IMR-90 (cell line): ENCODE measurements at regions not wholly inside any gene's neighbourhood (a gene's known extent, or its start where the extent isn't known, plus 50 kb on each side); places are given as distances from the start of the nearest gene placed in this dataset.

Experiments
- ATAC-seq: fragments of 200-7000 bp; cut with Tn5 transposase; 2 replicates; pipeline ENCODE4 v1.9.1; 2020; ENCODE audit warnings: low read depth, mild to moderate bottlenecking, moderate library complexity
- BruUV-seq: library from RNA; stranded (reverse); fragments of 400-500 nt; replicated peaks from 2 replicates; lab custom pipeline; 2021; lab: Mats Ljungman, UMichigan
- CTCF ChIA-PET: fragments of 300-600 bp; formaldehyde crosslinking; extraction: SDS; loops from one replicate; lab custom pipeline; 2021; ENCODE audit warnings: antibody characterized with exemption; lab: Yijun Ruan, JAX
- POLR2A ChIA-PET: fragments of 300-600 bp; sonication (Branson Sonifier 250); formaldehyde crosslinking; loops from one replicate; lab custom pipeline; 2022; ENCODE audit warnings: antibody characterized with exemption; ENCODE audit not compliant: unreplicated experiment; lab: Charles Lee
- DNase-seq: peaks from one replicate; pipeline ENCODE4 v3.0.0; 2013
- H2AFZ ChIP-seq: replicated peaks from 2 replicates; pipeline ENCODE3; 2013; ENCODE audit warnings: low read length, mild to moderate bottlenecking; ENCODE audit not compliant: poor library complexity
- H2AK5ac ChIP-seq: 2 replicates; pipeline ENCODE4 v1.6.1; 2013; ENCODE audit warnings: low read depth, low read length, inconsistent platforms
- H2AK9ac ChIP-seq: replicated peaks from 2 replicates; pipeline ENCODE3; 2013; ENCODE audit warnings: mild to moderate bottlenecking, low read depth, low read length, moderate library complexity; ENCODE audit not compliant: poor library complexity
- H2BK120ac ChIP-seq: 2 replicates; pipeline ENCODE4 v1.6.1; 2013; ENCODE audit warnings: low read depth, low read length, inconsistent platforms
- H2BK15ac ChIP-seq: 3 replicates; pipeline ENCODE4 v1.6.1; 2013; ENCODE audit warnings: low read depth, low read length, inconsistent platforms
- H2BK20ac ChIP-seq: 2 replicates; pipeline ENCODE4 v1.6.1; 2013; ENCODE audit warnings: low read depth, mild to moderate bottlenecking, inconsistent platforms, low read length, moderate library complexity
- H2BK5ac ChIP-seq: 2 replicates; pipeline ENCODE4 v1.6.1; 2013; ENCODE audit warnings: mild to moderate bottlenecking, low read depth, low read length, inconsistent platforms; ENCODE audit not compliant: poor library complexity, severe bottlenecking
- H3K14ac ChIP-seq: replicated peaks from 2 replicates; pipeline ENCODE4 v1.6.1; 2013; ENCODE audit warnings: low read depth, low read length, inconsistent platforms
- H3K18ac ChIP-seq: 2 replicates; pipeline ENCODE4 v1.6.1; 2013; ENCODE audit warnings: low read depth, low read length, control low read depth
- H3K23ac ChIP-seq: 2 replicates; pipeline ENCODE4 v1.6.1; 2013; ENCODE audit warnings: low read depth, low read length, inconsistent platforms
- H3K27ac ChIP-seq: 2 replicates; pipeline ENCODE4 v1.5.1; 2013; ENCODE audit warnings: mild to moderate bottlenecking, control low read depth, low read length; ENCODE audit not compliant: insufficient read depth
- H3K27me3 ChIP-seq: 2 replicates; pipeline ENCODE4 v1.6.1; 2013; ENCODE audit warnings: low read length; ENCODE audit not compliant: control insufficient read depth, insufficient read depth
- H3K36me3 ChIP-seq: 2 replicates; pipeline ENCODE4 v1.6.1; 2013; ENCODE audit warnings: low read length, mixed read lengths; ENCODE audit not compliant: control insufficient read depth, insufficient read depth
- H3K4ac ChIP-seq: 2 replicates; pipeline ENCODE4 v1.6.1; 2013; ENCODE audit warnings: low read depth, low read length, inconsistent platforms
- H3K4me1 ChIP-seq: 2 replicates; pipeline ENCODE4 v1.6.1; 2013; ENCODE audit warnings: low read length, mixed read lengths; ENCODE audit not compliant: control insufficient read depth, insufficient read depth
- H3K4me2 ChIP-seq: 2 replicates; pipeline ENCODE4 v1.6.1; 2013; ENCODE audit warnings: low read depth, mild to moderate bottlenecking, control low read depth, low read length, moderate library complexity
- H3K4me3 ChIP-seq: 2 replicates; pipeline ENCODE4 v1.5.1; 2013; ENCODE audit warnings: low read depth, mild to moderate bottlenecking, control low read depth, low read length, moderate library complexity; ENCODE audit not compliant: insufficient read depth
- H3K56ac ChIP-seq: 2 replicates; pipeline ENCODE4 v1.6.1; 2013; ENCODE audit warnings: low read length, inconsistent platforms; ENCODE audit not compliant: insufficient read depth; ENCODE audit errors: extremely low read depth
- H3K79me1 ChIP-seq, 2 experiments: 2 replicates each; pipeline ENCODE4 v1.6.1; 2013; ENCODE audit warnings: low read length in 2 of 2, inconsistent platforms in 1 of 2, low read depth in 1 of 2
- H3K9ac ChIP-seq: 2 replicates; pipeline ENCODE4 v1.6.1; 2013; ENCODE audit warnings: low read depth, low read length, control low read depth
- H3K9me1 ChIP-seq: 2 replicates; pipeline ENCODE4 v1.6.1; 2013; ENCODE audit warnings: low read length, inconsistent platforms; ENCODE audit not compliant: insufficient read depth
- H3K9me3 ChIP-seq: 2 replicates; pipeline ENCODE4 v1.6.1; 2013; ENCODE audit warnings: low read length; ENCODE audit not compliant: control insufficient read depth, insufficient read depth
- H4K20me1 ChIP-seq: 2 replicates; pipeline ENCODE4 v1.6.1; 2013; ENCODE audit warnings: low read length, inconsistent platforms; ENCODE audit not compliant: insufficient read depth
- H4K5ac ChIP-seq: 2 replicates; pipeline ENCODE4 v1.6.1; 2013; ENCODE audit warnings: mild to moderate bottlenecking, low read depth, low read length, control low read depth
- H4K8ac ChIP-seq, 2 experiments: 2 replicates each; pipeline ENCODE4 v1.6.1; 2013; ENCODE audit warnings: low read depth in 2 of 2, low read length in 2 of 2, control low read depth in 1 of 2, inconsistent platforms in 1 of 2
- H4K91ac ChIP-seq: 2 replicates; pipeline ENCODE4 v1.6.1; 2013; ENCODE audit warnings: low read depth, low read length, inconsistent platforms; ENCODE audit not compliant: insufficient read depth
- BHLHE40 ChIP-seq: fragments of 150-350 bp; IDR thresholded peaks from 2 replicates; pipeline ENCODE4 v1.6.1; 2016; ENCODE audit warnings: mild to moderate bottlenecking, low read depth, low read length
- CEBPB ChIP-seq: IDR thresholded peaks from 2 replicates; pipeline ENCODE4 v1.6.1; 2012; ENCODE audit warnings: low read depth, low read length, improper control_type of control experiment
- CHD1 ChIP-seq: IDR thresholded peaks from 2 replicates; pipeline ENCODE4 v1.6.1; 2012; ENCODE audit warnings: low read depth, low read length, improper control_type of control experiment
- FOS ChIP-seq: fragments of 150-350 bp; IDR thresholded peaks from 2 replicates; pipeline ENCODE4 v1.6.1; 2016; ENCODE audit warnings: low read depth, low read length
- MAFK ChIP-seq: IDR thresholded peaks from 2 replicates; pipeline ENCODE4 v1.6.1; 2012; ENCODE audit warnings: low read depth, low read length, improper control_type of control experiment
- MAZ ChIP-seq: IDR thresholded peaks from 2 replicates; pipeline ENCODE4 v1.6.1; 2012; ENCODE audit warnings: low read depth, mild to moderate bottlenecking, low read length, improper control_type of control experiment, moderate library complexity, borderline replicate concordance
- MXI1 ChIP-seq: IDR thresholded peaks from 2 replicates; pipeline ENCODE4 v1.6.1; 2012; ENCODE audit warnings: low read depth, mild to moderate bottlenecking, low read length, moderate library complexity, borderline replicate concordance
- NFE2L2 ChIP-seq: fragments of 150-350 bp; IDR thresholded peaks from 2 replicates; pipeline ENCODE4 v1.6.1; 2016; ENCODE audit warnings: low read depth, mild to moderate bottlenecking, low read length
- POLR2A ChIP-seq: IDR thresholded peaks from 2 replicates; pipeline ENCODE4 v1.6.1; 2012; ENCODE audit warnings: mild to moderate bottlenecking, low read depth, low read length
- RAD21 ChIP-seq: IDR thresholded peaks from 2 replicates; pipeline ENCODE4 v1.6.1; 2012; ENCODE audit warnings: low read length, improper control_type of control experiment
- RCOR1 ChIP-seq: IDR thresholded peaks from 2 replicates; pipeline ENCODE4 v1.6.1; 2012; ENCODE audit warnings: mild to moderate bottlenecking, low read length, improper control_type of control experiment; ENCODE audit not compliant: insufficient replicate concordance
- RFX5 ChIP-seq: IDR thresholded peaks from 2 replicates; pipeline ENCODE4 v1.8.0; 2012; ENCODE audit warnings: low read depth, mild to moderate bottlenecking, low read length, moderate library complexity
- SMC3 ChIP-seq: fragments of 150-350 bp; IDR thresholded peaks from 2 replicates; pipeline ENCODE4 v1.6.1; 2016; ENCODE audit warnings: low read depth, mild to moderate bottlenecking, antibody characterized with exemption, low read length, moderate library complexity
- WGBS, 2 experiments: methylation state at CpG; one replicate each; pipeline versions ENCODE4 v1.1.5 to v1.1.7; 2013; ENCODE audit warnings: missing lambda C conversion rate in 2 of 2; ENCODE audit not compliant: insufficient read length in 1 of 2; ENCODE audit errors: extremely low coverage in 2 of 2; 5-methylcytosine and 5-hydroxymethylcytosine counted together
- dilution Hi-C: fragments of 300-500 bp; cut with HindIII; formaldehyde crosslinking; loops from one replicate; pipeline ENCODE4 v1.14.3; 2018; ENCODE audit warnings: low sequenced_read_pairs; ENCODE audit not compliant: unreplicated experiment
- in situ Hi-C: fragments of 300-500 bp; cut with MboI; formaldehyde crosslinking; loops from 3 replicates; pipeline ENCODE4 v1.14.3; 2019; ENCODE audit warnings: low sequenced_read_pairs, inconsistent platforms, mixed read lengths
- intact Hi-C: fragments of 100-400 bp; cut with micrococcal nuclease; formaldehyde crosslinking; loops from 2 replicates; pipeline ENCODE4 v1.10.0; 2022
- TF ChIP-seq, protein P1 (sequence below): fragments of 150-350 bp; IDR thresholded peaks from 2 replicates; pipeline ENCODE4 v1.6.1; 2017; ENCODE audit warnings: mild to moderate bottlenecking, antibody characterized with exemption, low read length, low read depth
- TF ChIP-seq, protein P2 (sequence below): conservative IDR thresholded peaks from 2 replicates; pipeline ENCODE4 v1.5.1; 2012; ENCODE audit warnings: mild to moderate bottlenecking, low read depth, low read length, improper control_type of control experiment
- TF ChIP-seq, protein P3 (sequence below): fragments of 150-350 bp; IDR thresholded peaks from 2 replicates; pipeline ENCODE4 v1.6.1; 2016; ENCODE audit warnings: low read depth, mild to moderate bottlenecking, low read length, moderate library complexity, borderline replicate concordance

DNA sequence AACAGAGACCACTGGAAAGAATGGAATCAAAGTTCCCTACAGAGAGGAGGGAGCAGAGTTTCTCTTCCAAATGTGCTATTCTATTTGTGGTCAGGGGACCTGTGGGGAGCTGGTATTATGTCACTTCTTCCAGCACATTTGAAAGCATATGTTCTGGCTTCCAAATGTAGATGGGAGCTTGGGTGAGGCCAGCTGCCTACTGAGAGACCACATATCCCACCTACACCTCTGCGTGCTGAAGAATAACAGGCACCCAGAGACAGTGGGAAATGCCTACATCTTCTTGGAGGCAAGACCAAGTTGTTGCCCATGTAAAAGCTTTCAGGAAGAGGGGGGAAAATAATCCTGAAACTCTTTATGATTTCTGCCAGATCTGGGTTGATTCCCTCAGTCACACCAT lies 286.8 kb upstream of the UMPS start:
- Histone ChIP-seq H3K4me1 (no peaks in the 10 kb centered on the region), H3K18ac (no peak overlapping the region), H4K91ac (no peak overlapping the region), H3K4me3 (no peak overlapping the region), H3K23ac (no peak overlapping the region), H2BK20ac (no peak overlapping the region), H3K9ac (no peak overlapping the region), H3K36me3 (peaks cover 7% of the 10 kb centered on the region; the same call in 1 of the 2 replicates), H2AFZ (no peak overlapping the region), H3K27ac (no peak overlapping the region), H2BK120ac (no peak overlapping the region), H3K9me3 (no peaks in the 10 kb centered on the region), H3K79me1 (no peaks in the 10 kb centered on the region), H3K9me1 (no peaks in the 10 kb centered on the region), H3K14ac (no peak overlapping the region), H2AK9ac (no peak overlapping the region), H3K56ac (no peak overlapping the region), H2AK5ac (no peak overlapping the region), H4K20me1 (no peaks in the 10 kb centered on the region), H3K4me2 (no peak overlapping the region), H4K8ac (no peak overlapping the region), H2BK5ac (no peak overlapping the region), H2BK15ac (no peak overlapping the region), H3K4ac (no peak overlapping the region), H3K27me3 (no peaks in the 10 kb centered on the region; the same call in 1 of the 2 replicates), H4K5ac (no peak overlapping the region)
- no peak for ATAC-seq
- CTCF ChIA-PET = no interaction called here
- BruUV-seq = no TSS peak
- dilution Hi-C loops = no loop called here
- TF ChIP-seq, protein P1, sequence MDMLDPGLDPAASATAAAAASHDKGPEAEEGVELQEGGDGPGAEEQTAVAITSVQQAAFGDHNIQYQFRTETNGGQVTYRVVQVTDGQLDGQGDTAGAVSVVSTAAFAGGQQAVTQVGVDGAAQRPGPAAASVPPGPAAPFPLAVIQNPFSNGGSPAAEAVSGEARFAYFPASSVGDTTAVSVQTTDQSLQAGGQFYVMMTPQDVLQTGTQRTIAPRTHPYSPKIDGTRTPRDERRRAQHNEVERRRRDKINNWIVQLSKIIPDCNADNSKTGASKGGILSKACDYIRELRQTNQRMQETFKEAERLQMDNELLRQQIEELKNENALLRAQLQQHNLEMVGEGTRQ = no peak
- TF ChIP-seq CEBPB (no peak), CHD1 (no peak), SMC3 (no peak), BHLHE40 (no peak), RCOR1 (no peak), MAFK (no peak), NFE2L2 (no peak), RFX5 (no peak), MXI1 (no peak), POLR2A (no peak), FOS (no peak), RAD21 (no peak), MAZ (no peak)
- TF ChIP-seq, protein P2, sequence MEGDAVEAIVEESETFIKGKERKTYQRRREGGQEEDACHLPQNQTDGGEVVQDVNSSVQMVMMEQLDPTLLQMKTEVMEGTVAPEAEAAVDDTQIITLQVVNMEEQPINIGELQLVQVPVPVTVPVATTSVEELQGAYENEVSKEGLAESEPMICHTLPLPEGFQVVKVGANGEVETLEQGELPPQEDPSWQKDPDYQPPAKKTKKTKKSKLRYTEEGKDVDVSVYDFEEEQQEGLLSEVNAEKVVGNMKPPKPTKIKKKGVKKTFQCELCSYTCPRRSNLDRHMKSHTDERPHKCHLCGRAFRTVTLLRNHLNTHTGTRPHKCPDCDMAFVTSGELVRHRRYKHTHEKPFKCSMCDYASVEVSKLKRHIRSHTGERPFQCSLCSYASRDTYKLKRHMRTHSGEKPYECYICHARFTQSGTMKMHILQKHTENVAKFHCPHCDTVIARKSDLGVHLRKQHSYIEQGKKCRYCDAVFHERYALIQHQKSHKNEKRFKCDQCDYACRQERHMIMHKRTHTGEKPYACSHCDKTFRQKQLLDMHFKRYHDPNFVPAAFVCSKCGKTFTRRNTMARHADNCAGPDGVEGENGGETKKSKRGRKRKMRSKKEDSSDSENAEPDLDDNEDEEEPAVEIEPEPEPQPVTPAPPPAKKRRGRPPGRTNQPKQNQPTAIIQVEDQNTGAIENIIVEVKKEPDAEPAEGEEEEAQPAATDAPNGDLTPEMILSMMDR = no peak
- TF ChIP-seq, protein P3, sequence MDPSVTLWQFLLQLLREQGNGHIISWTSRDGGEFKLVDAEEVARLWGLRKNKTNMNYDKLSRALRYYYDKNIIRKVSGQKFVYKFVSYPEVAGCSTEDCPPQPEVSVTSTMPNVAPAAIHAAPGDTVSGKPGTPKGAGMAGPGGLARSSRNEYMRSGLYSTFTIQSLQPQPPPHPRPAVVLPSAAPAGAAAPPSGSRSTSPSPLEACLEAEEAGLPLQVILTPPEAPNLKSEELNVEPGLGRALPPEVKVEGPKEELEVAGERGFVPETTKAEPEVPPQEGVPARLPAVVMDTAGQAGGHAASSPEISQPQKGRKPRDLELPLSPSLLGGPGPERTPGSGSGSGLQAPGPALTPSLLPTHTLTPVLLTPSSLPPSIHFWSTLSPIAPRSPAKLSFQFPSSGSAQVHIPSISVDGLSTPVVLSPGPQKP = no peak
- intact Hi-C loops = no loop called here
- in situ Hi-C loops = no loop called here
- POLR2A ChIA-PET = no interaction called here
- no peak for DNase-seq
- WGBS, 2 experiments = no CpG with 5 or more reads among the region's 1 CpG
